CD4-positive, alpha-beta T cell treated with Interleukin-15 for 1 hour (primary cell): ENCODE measurements at regions not wholly inside any gene's neighbourhood (a gene's known extent, or its start where the extent isn't known, plus 50 kb on each side); places are given as distances from the start of the nearest gene placed in this dataset.

Experiments used
- DNase-seq: peaks from one replicate; pipeline ENCODE4 v3.0.0-alpha.2; 2020

- no peak for DNase-seq
These were observed 139.6 kb upstream of the UNC5B start for GRCh38 chr10:71072823-71073210.

- DNase-seq, result peak; percentile 12
These were observed 138.8 kb upstream of the UNC5B start for GRCh38 chr10:71073451-71074175.

GRCh38 chr10:71074176-71074755, 138.1 kb upstream of the UNC5B start:
- DNase-seq, result peak; percentile 14

GRCh38 chr10:71075086-71075758, 137.1 kb upstream of the UNC5B start:
- DNase-seq, result peak; percentile 11

GRCh38 chr10:71075759-71076472, 136.5 kb upstream of the UNC5B start:
- DNase-seq, result peak; percentile 11

- peak; percentile 14 for DNase-seq
These were observed 135.8 kb upstream of the UNC5B start for GRCh38 chr10:71076473-71077142.

GRCh38 chr10:71077143-71077581, 135.2 kb upstream of the UNC5B start:
- peak; percentile 17 for DNase-seq

GRCh38 chr10:71077796-71078453, 134.4 kb upstream of the UNC5B start:
- peak; percentile 12 for DNase-seq

- DNase-seq, result peak; percentile 13
These were observed 133.8 kb upstream of the UNC5B start for GRCh38 chr10:71078454-71079145.

GRCh38 chr10:71079761-71080380, 132.5 kb upstream of the UNC5B start:
- peak; percentile 11 for DNase-seq

- DNase-seq, result peak; percentile 14
These were observed 131.8 kb upstream of the UNC5B start for GRCh38 chr10:71080381-71081228.

- DNase-seq, result no peak
These were observed 131.2 kb upstream of the UNC5B start for GRCh38 chr10:71081229-71081560.

GRCh38 chr10:71081912-71082311, 130.5 kb upstream of the UNC5B start:
- peak; percentile 8 for DNase-seq

- no peak for DNase-seq
These were observed 129.2 kb upstream of the UNC5B start for GRCh38 chr10:71082960-71083715.

- DNase-seq, result peak; percentile 13
These were observed 128.7 kb upstream of the UNC5B start for GRCh38 chr10:71083716-71083975.

GRCh38 chr10:71084061-71084817, 128.1 kb upstream of the UNC5B start:
- peak; percentile 13 for DNase-seq

- DNase-seq, result no peak
These were observed 127.6 kb upstream of the UNC5B start for GRCh38 chr10:71084818-71085126.

- peak; percentile 6 for DNase-seq
These were observed 126.5 kb upstream of the UNC5B start for GRCh38 chr10:71085689-71086438.
